DOHH2 (cell line): ENCODE measurements at regions not wholly inside any gene's neighbourhood (a gene's known extent, or its start where the extent isn't known, plus 50 kb on each side); places are given as distances from the start of the nearest gene placed in this dataset.

Source experiments
- CTCF ChIP-seq: fragments of 200-600 bp; sonication (generic); IDR thresholded peaks from one replicate; pipeline ENCODE4 v1.5.1; 2014; ENCODE audit warnings: antibody characterized with exemption, mild to moderate bottlenecking, low read depth, low read length; ENCODE audit not compliant: poor library complexity, severe bottlenecking
- EZH2phosphoT487 ChIP-seq: fragments of 200-600 bp; sonication (generic); IDR thresholded peaks from 2 replicates; pipeline ENCODE4 v1.6.1; 2017; ENCODE audit warnings: borderline replicate concordance, mild to moderate bottlenecking, antibody characterized with exemption, low read length, moderate library complexity, mixed read lengths

- no peak for TF ChIP-seq EZH2phosphoT487
- no peak for TF ChIP-seq CTCF
Observed at GRCh38 chr10:24046060-24046459, 162.9 kb upstream of the KIAA1217 start.
